Jurkat, Clone E6-1 (cell line): ENCODE measurements at regions not wholly inside any gene's neighbourhood (a gene's known extent, or its start where the extent isn't known, plus 50 kb on each side); places are given as distances from the start of the nearest gene placed in this dataset.
"Not testable (repeated sequence)": the region's sequence is repeated elsewhere in the genome, so short reads cannot be mapped to it uniquely, and the experiment has no call there.

ENCODE experiments used
- DNase-seq: peaks from one replicate; pipeline ENCODE4 v3.0.0-alpha.2; 2011; ENCODE audit warnings: low read depth, low spot score
- H3K4me3 ChIP-seq: 2 replicates; pipeline ENCODE4 v1.5.1; 2011; ENCODE audit warnings: mild to moderate bottlenecking, low read length, control low read depth, moderate library complexity

- DNase-seq, H3K4me3 ChIP-seq: not testable (repeated sequence)
Observed at GRCh38 chr5:177941386-177941785, 54.7 kb downstream of the PROP1 start.

- H3K4me3 ChIP-seq, DNase-seq: not testable (repeated sequence)
Observed at GRCh38 chr5:177939246-177940171, 56.5 kb downstream of the PROP1 start.

- H3K4me3 ChIP-seq, DNase-seq: not testable (repeated sequence)
Observed at GRCh38 chr5:177938767-177939166, 57.3 kb downstream of the PROP1 start.

- H3K4me3 ChIP-seq, DNase-seq: not testable (repeated sequence)
Observed at GRCh38 chr5:177934233-177934632, 61.8 kb downstream of the PROP1 start.

GRCh38 chr5:177930269-177931022, 65.6 kb downstream of the PROP1 start:
- not testable (repeated sequence) for DNase-seq, H3K4me3 ChIP-seq

DNA sequence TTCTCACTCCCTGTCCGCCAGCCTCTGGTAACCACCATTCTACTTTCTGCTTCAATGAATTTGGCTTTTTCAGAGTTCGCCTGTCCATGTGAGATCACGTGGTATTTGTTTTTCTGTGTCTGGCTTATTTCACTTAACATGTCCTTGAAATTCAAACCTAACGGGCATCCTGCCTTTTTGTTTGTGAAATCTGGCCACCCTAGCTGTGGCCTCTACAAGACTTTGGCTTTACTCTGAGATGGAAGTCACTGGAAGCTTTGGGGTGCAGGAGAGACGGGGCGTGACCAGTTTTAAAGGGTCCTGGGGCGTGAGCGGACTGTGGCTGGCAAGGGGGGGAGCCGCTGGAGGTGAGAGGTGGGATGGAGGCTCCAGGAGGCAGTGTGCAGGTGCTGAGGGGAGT, 66.4 kb downstream of the PROP1 start:
- not testable (repeated sequence) for DNase-seq, H3K4me3 ChIP-seq

DNA sequence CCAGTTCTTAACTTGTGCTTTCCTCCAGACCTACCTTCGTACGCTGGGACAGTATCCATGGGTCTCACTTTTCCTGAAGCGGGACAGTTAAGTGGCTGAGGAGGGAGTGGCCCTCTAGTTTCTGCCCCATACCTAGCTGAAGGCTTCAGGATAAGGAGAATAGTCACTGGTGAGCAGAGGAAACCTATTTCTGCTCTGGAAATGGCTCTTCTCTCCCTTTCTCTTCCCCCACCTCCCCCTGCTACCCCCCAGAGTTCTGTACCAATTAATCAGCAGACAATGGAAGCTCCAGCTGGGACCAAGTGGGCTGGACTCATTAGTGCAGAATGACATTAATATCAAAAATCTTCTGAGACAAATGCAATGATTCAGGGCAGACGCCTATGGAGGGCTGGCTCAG, 68.5 kb downstream of the PROP1 start:
- DNase-seq, result not testable (repeated sequence)

DNA sequence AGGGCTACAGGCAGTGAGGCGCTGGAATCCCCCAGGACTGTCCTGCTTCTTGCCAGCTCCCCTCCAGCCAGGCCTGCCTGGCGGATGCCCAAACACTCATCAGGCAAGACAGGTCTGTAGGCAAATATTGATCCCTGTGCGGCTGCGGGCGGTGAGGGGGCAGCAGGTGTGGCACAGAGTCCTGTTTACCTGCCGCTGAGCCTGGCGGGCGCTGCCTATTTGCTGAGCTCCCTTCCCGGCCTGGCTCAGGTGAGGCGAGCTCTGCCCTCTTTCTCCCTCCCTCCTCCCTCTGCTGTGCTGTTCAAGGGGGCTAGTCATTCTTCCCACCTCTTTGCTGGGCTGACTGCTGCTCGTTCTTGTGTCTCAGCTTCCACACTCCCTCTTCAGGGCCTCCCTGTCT, 71.5 kb downstream of the PROP1 start:
- not testable (repeated sequence) for DNase-seq, H3K4me3 ChIP-seq

More for the DNA sequence above, 68.5 kb downstream of the PROP1 start:
- not testable (repeated sequence) for H3K4me3 ChIP-seq

- DNase-seq, H3K4me3 ChIP-seq: not testable (repeated sequence)
Observed at GRCh38 chr5:177923837-177924236, 72.2 kb downstream of the PROP1 start.

DNA sequence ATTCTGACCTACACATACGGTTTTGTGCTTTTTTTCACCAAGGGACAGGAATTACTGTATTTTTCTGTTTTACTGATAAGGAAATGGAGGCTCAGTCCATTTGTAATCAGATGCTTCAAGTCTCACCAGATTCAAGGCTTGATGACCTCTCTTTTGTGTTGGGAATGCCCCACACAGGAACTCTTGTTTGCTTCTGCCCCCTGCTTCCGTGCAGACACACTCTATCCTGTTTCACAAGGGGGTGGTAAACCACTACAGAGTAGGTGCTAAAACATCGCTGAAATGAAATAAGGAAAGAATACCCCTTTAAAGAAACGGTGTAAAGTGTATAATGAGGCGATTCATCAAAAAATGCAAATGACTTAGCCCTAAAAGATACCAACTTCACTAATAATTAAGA, 72.9 kb downstream of the PROP1 start:
- not testable (repeated sequence) for DNase-seq, H3K4me3 ChIP-seq

DNA sequence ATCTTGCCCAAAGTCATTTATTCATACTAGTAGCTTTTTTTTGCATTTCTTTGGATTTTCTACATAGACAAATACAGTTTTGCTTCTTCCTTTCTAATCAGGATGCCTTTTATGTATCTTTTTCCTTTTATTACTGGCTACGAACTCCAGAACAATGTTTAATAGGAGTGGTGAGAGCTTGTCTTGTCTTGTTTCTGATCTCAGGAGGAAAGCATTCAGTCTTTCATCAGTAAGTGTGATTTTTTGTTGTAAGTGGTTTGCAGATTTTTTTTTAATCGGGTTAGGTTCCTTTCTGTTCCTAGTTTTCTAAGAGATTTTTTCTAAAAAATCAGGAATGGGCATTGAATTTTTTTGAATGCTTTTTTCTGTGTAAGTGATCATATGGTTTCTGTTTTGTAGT, 86.8 kb downstream of the PROP1 start:
- H3K4me3 ChIP-seq, DNase-seq: not testable (repeated sequence)

DNA sequence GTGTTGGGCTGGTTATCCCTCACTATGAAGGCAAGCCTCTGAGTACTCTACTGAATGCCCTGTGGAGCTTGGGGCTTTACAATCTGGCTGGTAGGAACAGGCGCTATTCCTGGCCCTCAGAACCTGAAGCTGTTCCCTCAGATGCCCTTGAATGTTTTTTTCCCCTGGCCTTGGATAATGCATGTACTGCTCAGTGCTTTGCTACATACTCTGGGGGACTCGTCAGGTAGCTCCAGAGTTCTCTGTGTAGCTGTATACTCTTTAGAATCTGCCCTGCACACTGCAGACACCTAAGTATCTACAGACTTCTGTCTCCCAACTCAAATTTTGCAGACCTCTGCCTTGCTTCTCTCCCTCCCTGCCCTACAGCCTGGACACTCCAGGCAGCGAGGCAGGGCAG, 93.2 kb downstream of the PROP1 start:
- DNase-seq, H3K4me3 ChIP-seq: not testable (repeated sequence)

DNA sequence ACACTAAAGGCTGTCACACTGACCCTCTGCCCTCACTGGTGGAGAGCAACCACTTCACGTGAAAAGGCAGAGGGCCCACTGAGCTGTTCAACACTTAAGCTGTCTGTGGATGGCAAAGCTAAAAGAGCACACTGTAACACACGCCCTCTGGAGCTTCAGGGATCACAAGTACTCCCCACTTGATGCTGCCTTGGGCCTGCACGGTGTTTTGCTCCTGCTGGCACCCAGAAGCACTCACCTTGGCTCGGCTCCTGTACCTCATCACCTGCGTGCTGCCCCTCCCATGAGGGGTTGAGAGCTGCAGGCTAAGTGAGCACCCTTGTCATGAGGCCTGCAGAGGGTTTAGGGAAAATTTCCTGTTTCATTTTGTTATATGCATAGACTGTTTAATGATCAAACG, 96.0 kb downstream of the PROP1 start:
- not testable (repeated sequence) for H3K4me3 ChIP-seq, DNase-seq

DNA sequence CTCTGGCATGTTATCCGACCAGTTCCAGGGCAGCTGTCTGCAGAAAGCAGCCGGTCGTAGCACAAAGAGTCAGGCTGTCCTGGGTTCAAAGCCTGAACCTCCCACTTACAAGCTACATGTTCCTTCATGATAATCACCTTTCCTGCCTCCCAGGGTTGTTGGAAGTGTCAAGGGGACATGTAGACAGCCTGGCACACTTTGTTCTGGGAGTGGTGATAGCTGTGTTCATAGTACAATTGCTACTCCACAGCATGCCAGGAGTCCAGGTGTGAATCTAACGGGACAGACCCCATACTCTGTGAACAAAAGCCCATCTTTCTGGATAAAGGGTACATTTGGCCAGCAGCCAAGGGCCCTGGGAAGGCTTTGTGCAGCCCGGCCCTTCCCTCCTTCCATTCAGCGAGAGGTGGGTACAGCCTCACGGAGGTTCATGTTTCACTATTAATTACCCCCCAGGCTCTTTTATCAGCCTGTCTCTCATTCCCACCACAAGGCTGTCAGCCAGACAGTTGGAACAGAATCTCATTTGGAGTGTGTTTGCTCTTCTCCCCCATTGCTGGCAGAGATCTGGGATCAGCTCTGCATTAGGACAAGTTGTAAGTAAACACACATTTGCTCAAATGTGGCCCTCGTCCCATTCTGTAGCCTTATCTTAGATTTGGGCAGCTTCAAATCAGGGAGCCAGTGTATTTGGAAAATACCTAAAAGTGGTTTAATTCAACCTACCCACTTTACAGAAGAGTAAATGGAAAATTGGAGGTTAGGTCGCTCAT, 101.2 kb downstream of the PROP1 start:
- not testable (repeated sequence) for H3K4me3 ChIP-seq, DNase-seq

DNA sequence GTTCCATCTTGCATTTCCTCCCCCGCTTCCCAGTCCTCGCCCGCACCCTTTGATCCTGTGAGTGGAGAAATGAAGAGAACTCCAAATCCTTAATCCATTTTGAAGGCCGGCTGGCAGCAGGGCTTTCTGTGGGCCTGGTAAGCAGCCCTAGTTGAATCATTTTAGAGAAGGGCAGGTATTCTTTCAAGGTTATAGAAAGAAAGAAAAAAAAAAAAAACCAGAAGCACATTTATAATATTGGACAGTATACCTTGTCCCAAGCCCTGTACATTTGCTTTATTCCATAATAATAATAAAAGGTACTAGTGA, 103.7 kb downstream of the PROP1 start:
- DNase-seq, H3K4me3 ChIP-seq: not testable (repeated sequence)

GRCh38 chr5:177891547-177892356, 104.3 kb downstream of the PROP1 start:
- DNase-seq, H3K4me3 ChIP-seq: not testable (repeated sequence)

DNA sequence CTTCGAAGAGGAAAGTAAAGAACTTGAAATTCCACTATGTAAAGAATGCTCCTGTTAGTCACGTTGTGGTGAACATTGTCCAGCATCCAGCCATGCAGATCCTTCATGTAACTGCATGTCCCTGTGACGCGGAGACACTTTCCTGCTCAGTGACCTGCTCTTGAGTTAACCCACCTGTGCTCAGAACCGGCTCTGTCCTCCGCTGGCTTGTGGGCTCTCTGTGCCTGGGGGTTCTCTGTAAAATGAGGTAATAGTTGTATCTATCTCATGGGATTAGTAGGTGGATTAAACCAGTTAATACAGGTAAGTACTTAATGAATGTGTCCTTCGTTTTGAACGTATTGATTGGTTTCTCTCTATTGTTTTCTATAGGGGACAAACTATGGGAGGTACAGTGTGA, 100.6 kb upstream of the FAM153A start:
- not testable (repeated sequence) for H3K4me3 ChIP-seq, DNase-seq

DNA sequence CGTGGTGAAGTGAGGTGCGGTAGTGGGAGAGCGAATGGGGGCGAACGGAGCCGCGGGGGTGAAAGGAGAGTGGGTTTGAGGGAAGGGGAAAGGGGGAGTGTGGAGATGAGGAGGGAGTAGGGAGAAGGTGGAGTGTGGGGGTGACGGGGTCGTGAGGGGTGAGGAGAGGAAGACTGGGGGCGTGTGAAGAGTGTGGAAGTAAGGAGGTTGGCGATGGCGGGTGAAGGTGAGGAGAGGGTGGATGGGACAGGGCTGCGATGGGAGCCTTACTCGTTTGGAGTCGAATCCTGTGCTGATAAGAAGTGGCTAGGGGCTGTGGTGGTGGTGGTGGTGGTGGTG, 93.2 kb upstream of the FAM153A start:
- not testable (repeated sequence) for DNase-seq
- peak overlapping the region; percentile 55 for H3K4me3 ChIP-seq
